HG03520 (cell line): ENCODE measurements at regions not wholly inside any gene's neighbourhood (a gene's known extent, or its start where the extent isn't known, plus 50 kb on each side); places are given as distances from the start of the nearest gene placed in this dataset.
"Not testable (repeated sequence)": the region's sequence is repeated elsewhere in the genome, so short reads cannot be mapped to it uniquely, and the experiment has no call there.

Experiments
- ATAC-seq: cut with Tn5 transposase; IDR thresholded peaks from one replicate; pipeline ENCODE4 v1.9.1; 2021; ENCODE audit warnings: mild to moderate bottlenecking, moderate library complexity; ENCODE audit not compliant: unreplicated experiment

DNA sequence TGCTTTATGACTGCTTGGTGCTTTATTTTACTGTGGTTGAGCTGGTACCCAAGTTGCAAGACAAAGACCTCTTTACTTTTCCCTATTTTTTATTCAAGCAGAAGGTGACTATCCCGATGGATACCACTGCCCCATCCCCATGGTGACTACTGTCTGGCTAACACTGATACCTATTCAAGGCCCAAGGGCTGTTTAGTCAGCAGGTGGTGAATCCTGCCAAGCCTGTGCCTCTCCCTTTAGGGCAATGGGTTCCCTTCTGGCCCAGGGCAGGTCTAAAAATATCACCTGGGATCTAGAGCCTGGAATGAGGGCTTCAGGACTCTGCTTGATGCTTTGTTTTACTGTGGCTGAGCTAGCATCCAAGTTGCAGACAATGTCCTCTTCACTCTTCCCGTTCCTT is 510.0 kb upstream of the GRAMD2B start:
- ATAC-seq = no peak

- ATAC-seq = no peak
Measured at GRCh38 chr5:125914471-125914870, 508.7 kb upstream of the GRAMD2B start.

DNA sequence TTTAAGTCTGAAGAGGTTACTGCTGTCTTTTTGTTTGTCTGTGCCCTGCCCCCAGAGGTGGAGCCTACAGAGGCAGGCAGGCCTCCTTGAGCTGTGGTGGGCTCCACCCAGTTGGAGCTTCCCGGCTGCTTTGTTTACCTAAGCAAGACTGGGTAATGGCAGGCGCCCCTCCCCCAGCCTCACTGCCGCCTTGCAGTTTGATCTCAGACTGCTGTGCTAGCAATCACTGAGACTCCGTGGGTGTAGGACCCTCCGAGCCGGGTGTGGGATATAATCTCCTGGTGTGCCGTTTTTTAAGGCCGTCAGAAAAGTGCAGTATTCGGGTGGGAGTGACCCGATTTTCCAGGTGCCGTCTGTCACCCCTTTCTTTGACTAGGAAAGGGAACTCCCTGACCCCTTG is 499.3 kb upstream of the GRAMD2B start:
- ATAC-seq = not testable (repeated sequence)

DNA sequence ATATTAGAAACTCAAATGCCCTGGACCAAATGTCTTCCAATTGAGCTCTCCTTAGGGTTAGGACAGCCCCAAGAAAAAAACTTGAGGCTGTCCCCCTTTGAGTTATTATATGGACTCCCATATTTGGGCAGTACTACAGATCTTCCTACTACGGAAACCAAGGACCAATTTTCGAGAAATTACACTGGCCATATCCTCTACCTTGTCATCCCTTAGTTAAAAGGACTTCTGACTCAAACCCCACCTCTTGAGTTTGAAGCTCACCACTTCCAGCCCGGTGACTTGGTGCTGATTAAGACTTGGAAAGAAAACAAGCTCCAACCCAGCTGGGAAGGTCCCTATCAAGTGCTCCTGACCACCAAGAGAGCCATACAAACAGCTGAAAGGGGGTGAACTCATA is 497.0 kb upstream of the GRAMD2B start:
- ATAC-seq = no peak

DNA sequence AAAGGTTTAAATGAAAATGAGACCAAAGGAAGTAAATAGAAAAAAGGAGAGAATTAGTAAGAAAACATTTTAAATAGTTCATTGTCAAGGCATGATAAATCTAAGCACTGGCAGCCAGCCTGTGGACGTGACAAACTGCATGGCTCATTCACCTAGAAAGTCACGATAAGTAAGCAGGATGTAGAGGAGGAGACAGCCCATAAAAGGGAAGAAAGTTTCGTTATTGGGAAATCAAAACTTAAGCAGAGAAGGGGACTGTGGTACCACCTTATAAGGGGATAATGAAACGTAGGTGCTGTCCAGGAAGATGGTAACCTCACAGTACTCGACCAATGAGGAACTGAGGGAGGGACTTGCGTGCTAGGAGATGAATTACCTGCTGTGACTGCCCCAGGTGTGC is 494.5 kb upstream of the GRAMD2B start:
- ATAC-seq = no peak

GRCh38 chr5:125950012-125950615 is 473.1 kb upstream of the GRAMD2B start:
- ATAC-seq = no peak

DNA sequence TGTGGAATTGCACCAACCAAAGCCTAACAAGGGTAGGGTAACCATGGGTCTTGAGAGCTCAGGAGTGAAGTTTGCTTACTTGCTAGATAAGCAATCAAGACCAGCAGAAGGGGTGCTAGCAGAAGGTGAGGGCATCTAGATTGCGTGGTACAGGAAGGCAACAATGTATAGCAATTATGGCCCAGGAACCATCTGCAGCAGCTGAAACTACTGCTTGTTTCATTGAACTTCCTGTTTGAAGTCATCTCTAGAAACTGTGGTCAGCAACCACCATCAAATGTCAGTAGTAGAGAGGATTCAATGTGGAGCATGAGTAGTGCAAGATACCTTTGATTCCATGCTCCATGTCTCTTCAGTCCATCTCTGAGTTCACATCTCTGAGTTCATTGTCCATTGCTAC is 462.1 kb upstream of the GRAMD2B start:
- peak; percentile 100 for ATAC-seq

DNA sequence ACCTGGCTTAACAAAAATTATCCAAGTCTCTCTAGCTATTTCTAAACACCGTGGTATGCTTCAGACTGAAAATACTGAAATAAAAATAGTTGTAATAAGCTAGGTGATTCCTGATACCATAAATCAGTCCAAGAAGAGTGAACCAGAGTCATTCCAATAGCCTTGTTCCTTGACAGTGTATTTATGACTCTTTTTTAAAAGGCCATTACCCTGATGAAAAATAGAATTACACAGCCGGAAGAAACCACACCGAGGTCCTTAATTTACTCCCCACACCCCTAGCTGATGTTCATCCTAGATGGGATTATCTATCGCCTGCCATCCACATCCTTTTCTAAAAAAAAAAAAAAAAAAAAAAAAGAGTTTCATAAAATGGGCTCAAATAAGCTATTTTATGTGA is 457.6 kb upstream of the GRAMD2B start:
- no peak for ATAC-seq

DNA sequence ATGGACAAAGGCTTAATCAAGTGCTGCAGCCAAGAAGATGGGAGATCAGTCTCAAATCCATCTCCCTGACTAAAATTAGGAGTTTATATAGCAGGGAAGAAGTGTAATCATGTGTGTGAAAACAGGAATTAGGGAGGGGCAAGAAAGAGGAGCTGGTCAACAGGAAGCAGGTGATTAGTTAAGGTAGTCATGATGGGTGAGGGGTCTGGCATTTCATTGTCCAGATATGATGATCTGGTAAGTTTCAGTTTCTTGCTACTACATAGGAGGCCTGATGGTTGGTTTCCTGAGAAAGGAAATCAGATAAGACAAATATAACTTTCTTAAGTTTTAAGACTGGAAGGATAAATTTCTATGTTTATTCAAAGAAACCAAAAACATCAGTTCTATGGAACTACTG is 455.6 kb upstream of the GRAMD2B start:
- no peak for ATAC-seq

- no peak for ATAC-seq
Measured at GRCh38 chr5:125969011-125969813, 454.0 kb upstream of the GRAMD2B start.

GRCh38 chr5:125969814-125970171 is 453.4 kb upstream of the GRAMD2B start:
- no peak for ATAC-seq

- ATAC-seq = no peak
Measured at GRCh38 chr5:125970631-125971307, 452.4 kb upstream of the GRAMD2B start.

GRCh38 chr5:125972706-125973105 is 450.5 kb upstream of the GRAMD2B start:
- ATAC-seq = no peak

- ATAC-seq = no peak
Measured at GRCh38 chr5:125974679-125975078, 448.5 kb upstream of the GRAMD2B start.

DNA sequence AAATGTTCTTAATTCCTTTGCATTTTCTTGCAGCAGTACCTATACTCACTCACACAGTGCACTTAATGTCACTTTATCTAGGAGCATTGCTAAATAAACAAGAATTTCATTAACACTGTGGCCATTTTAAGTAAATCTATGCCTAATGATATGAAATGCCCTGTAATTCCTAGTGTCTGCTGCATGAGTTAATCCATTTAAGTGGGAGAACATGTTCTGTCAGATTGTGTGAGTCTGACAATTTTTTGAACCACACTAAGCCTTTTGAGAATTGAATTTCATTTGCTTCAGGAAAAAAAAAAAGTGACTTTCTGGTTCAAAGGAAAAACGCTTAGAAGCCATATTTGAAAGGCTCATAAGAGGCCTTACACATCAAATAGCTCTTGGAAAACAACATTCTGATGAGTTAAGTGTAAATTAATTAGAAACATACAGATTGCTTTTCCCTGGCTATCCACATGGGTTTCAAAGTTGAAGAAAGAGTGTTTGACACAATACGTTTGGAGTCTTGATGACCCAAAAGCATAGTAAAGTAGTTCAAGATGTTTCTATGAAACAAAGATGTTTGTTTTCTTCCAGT is 446.7 kb upstream of the GRAMD2B start:
- no peak for ATAC-seq

DNA sequence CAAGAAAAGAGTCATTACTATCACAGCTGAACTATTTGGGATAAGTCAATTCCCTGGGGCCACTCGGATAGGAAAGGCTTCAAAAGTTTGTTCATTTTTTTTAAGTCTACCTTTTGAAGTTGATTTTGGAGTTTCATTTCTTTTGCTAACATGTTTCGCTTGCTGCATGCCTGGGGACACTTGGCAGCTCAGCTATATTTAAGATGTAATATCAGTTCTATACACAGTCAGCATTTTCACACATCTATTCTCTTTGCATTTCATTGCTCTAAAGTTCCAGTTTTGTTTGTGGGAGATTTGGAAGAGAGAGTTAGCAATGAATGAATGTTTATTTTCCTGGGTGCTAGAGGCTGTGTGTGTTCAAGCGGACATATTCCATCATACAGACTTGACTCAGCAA is 445.2 kb upstream of the GRAMD2B start:
- ATAC-seq = no peak

- ATAC-seq = no peak
Measured at GRCh38 chr5:125979636-125980035, 443.6 kb upstream of the GRAMD2B start.

- ATAC-seq = no peak
Measured at GRCh38 chr5:125981016-125981415, 442.2 kb upstream of the GRAMD2B start.

- ATAC-seq = no peak
Measured at GRCh38 chr5:125987677-125988255, 435.4 kb upstream of the GRAMD2B start.

- ATAC-seq = no peak
Measured at GRCh38 chr5:125992050-125992449, 431.2 kb upstream of the GRAMD2B start.

DNA sequence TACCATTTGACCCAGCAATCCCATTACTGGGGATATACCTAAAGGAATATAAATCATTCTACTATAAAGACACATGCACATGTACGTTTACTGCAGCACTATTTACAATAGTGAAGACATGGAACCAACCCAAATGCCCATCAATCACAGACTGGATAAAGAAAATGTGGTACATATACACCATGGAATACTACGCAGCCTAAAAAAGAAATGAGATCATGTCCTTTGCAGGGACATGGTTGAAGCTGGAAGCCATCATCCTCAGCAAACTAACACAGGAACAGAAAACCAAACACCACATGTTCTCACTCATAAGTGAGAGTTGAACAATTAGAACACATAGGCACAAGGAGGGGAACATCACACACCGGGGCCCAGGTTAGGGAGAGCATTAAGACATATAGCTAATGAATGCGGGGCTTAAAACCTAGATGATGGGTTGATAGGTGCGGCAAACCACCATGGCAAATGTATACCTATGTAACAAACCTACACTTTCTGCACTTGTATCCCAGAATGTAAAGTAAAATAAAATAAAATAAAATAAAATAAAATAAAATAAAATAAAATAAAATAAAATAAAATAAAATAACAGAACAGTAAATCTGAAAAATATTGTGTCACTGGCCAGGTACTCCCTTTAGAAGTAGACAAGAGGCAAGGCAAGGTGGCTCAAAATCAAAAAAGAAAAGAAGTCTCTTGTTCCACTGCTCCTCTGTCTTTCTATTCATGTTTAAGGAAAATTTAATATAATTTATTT is 423.8 kb upstream of the GRAMD2B start:
- ATAC-seq = not testable (repeated sequence)
